ENCODE measurements at regions not wholly inside any gene's neighbourhood (a gene's known extent, or its start where the extent isn't known, plus 50 kb on each side); places are given as distances from the start of the nearest gene placed in this dataset.

DNA sequence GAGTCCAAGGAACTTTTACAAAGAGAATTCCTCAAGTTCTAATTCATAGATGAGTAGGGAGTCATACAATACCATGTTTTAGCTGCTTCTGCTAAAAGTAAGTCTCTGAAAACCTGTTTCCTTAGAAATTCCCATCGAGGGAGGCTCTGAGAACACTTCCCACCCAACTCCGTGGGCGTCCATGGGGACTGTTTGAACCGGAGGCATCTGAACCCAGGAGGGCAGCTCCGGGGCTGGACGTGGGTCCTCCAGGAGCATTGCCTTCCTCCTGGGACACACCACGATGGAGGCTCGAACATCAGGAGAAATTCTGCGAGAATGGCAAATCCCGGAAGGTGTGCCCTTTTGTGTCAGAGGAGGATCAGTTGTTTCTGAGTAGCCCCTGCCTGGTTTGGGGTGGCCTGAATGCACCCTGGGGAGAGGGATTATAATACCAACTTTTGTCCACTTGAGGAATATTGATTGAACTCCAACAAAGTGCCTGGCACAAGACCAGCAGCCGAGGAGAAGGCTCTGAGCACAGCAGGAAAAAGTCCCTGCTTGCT, 327.5 kb upstream of the SALL3 start:
- intact Hi-C loops (cut with micrococcal nuclease) = no loop called here
- no peaks in the 10 kb centered on the region for H3K36me3 ChIP-seq (ENCODE audit: control insufficient read depth in 2 of 3, insufficient read depth in 3 of 3, low read length in 3 of 3)
- ATAC-seq (no peak), DNase-seq (no peak)
- Mint-ChIP-seq H3K4me1 (peaks cover 0 to 8% (median 0%) of the 10 kb centered on the region in 7 donors), H3K27me3 (peaks cover 0 to 5% (median 0%) of the 10 kb centered on the region in 5 donors), H3K9me3 (peaks cover 0 to 27% (median 12%) of the 10 kb centered on the region in 11 donors), H3K36me3 (peaks cover 0 to 3% (median 0%) of the 10 kb centered on the region in 5 donors), H3K27ac (no peak overlapping the region), H3K4me3 (no peak overlapping the region)
- CTCF ChIA-PET = no interaction called here
- POLR2A ChIA-PET = no interaction called here
- H3K9me3 ChIP-seq (ENCODE audit: control insufficient read depth in 2 of 3, low read length in 3 of 3) = peaks cover 0 to 17% (median 0%) of the 10 kb centered on the region in 3 experiments
- H3K27ac ChIP-seq (ENCODE audit: low read depth, low read length) = no peak overlapping the region
- no peaks in the 10 kb centered on the region for H3K27me3 ChIP-seq (ENCODE audit: control insufficient read depth in 2 of 2, insufficient read depth in 2 of 2, low read length in 2 of 2)
- no peak overlapping the region for H3K4me3 ChIP-seq (ENCODE audit: low read length)
- H3K4me1 ChIP-seq (ENCODE audit: control insufficient read depth in 2 of 2, insufficient read depth in 2 of 2, low read length in 2 of 2) = no peaks in the 10 kb centered on the region

DNA sequence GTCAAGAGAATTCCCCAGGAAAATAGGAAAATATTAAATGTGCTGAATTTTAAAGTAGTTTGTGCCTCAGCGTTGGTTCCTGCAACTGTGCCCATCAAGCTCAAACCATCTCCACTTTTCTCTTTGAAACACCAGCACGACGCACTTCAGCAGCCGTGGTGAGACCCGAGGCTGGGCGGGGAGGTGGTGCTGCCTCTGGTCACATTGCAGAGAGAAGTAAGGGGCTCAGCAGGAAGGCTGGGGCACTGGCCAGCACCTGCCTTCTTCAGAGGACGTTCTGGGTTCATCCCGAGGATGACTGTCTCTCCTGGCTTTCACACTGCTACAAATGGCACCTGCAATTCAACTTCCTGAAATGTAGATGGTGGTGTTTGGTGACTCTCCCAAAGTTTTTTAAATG, 323.7 kb upstream of the SALL3 start:
- peaks cover 0 to 3% (median 0%) of the 10 kb centered on the region in 5 donors for H3K36me3 Mint-ChIP-seq
- Histone ChIP-seq H3K36me3 (ENCODE audit: control insufficient read depth in 2 of 3, insufficient read depth in 3 of 3, low read length in 3 of 3) (no peaks in the 10 kb centered on the region), H3K27ac (ENCODE audit: low read depth, low read length) (no peak overlapping the region), H3K4me1 (ENCODE audit: control insufficient read depth in 2 of 2, insufficient read depth in 2 of 2, low read length in 2 of 2) (no peaks in the 10 kb centered on the region), H3K4me3 (ENCODE audit: low read length) (no peak overlapping the region), H3K9me3 (ENCODE audit: control insufficient read depth in 2 of 3, low read length in 3 of 3) (peaks cover 0 to 17% (median 0%) of the 10 kb centered on the region in 3 experiments), H3K27me3 (ENCODE audit: control insufficient read depth in 2 of 2, insufficient read depth in 2 of 2, low read length in 2 of 2) (no peaks in the 10 kb centered on the region)
- DNase-seq (no peak), ATAC-seq (no peak)
- intact Hi-C loops (cut with micrococcal nuclease) = no loop called here
- H3K4me1 Mint-ChIP-seq = peaks cover 0 to 6% (median 0%) of the 10 kb centered on the region in 7 donors
- no peak overlapping the region for H3K4me3 Mint-ChIP-seq
- peaks cover 0 to 24% (median 12%) of the 10 kb centered on the region in 11 donors for H3K9me3 Mint-ChIP-seq
- H3K27me3 Mint-ChIP-seq = peaks cover 0 to 9% (median 0%) of the 10 kb centered on the region in 5 donors
- CTCF ChIA-PET = no interaction called here
- POLR2A ChIA-PET = no interaction called here
- no peak overlapping the region for H3K27ac Mint-ChIP-seq

DNA sequence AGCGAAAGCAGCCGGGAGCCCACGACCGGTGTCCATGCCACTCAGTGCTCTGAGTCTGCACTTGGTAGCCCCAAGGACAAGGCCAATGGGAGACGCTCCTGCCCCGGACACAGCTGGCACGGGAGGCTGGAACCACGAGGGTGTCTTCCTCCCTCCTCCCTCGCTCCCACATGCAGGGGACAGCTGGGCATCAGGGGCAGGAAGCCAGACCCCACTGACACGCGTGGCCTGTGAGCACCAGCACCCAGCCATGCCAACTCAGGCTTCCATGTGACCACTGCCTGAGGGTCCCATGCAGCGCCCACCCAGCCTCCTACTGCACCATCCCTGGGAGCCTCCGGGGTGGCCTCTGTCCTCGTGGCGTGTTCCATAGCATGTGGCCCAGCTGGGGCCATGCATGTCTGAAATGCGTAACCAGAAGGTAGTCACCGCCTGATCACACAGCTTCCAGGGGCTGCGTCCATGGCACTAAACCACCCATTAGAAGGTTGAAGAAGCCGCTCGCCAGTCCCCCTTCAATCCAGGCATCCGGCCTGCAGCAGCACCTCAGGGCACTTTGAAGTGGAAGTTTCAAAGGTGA, 323.2 kb upstream of the SALL3 start:
- ATAC-seq = no peak
- CTCF ChIA-PET = no interaction called here
- intact Hi-C loops (cut with micrococcal nuclease) = no loop called here
- Mint-ChIP-seq H3K9me3 (peaks cover 0 to 22% (median 12%) of the 10 kb centered on the region in 11 donors), H3K36me3 (peaks cover 0 to 3% (median 0%) of the 10 kb centered on the region in 5 donors), H3K27ac (no peak overlapping the region), H3K4me3 (no peak overlapping the region), H3K27me3 (peaks cover 0 to 13% (median 0%) of the 10 kb centered on the region in 5 donors), H3K4me1 (peaks cover 0 to 6% (median 0%) of the 10 kb centered on the region in 7 donors)
- Histone ChIP-seq H3K9me3 (ENCODE audit: control insufficient read depth in 2 of 3, low read length in 3 of 3) (peaks cover 0 to 15% (median 0%) of the 10 kb centered on the region in 3 experiments), H3K4me1 (ENCODE audit: control insufficient read depth in 2 of 2, insufficient read depth in 2 of 2, low read length in 2 of 2) (no peaks in the 10 kb centered on the region), H3K4me3 (ENCODE audit: low read length) (no peak overlapping the region), H3K27me3 (ENCODE audit: control insufficient read depth in 2 of 2, insufficient read depth in 2 of 2, low read length in 2 of 2) (no peaks in the 10 kb centered on the region), H3K36me3 (ENCODE audit: control insufficient read depth in 2 of 3, insufficient read depth in 3 of 3, low read length in 3 of 3) (no peaks in the 10 kb centered on the region), H3K27ac (ENCODE audit: low read depth, low read length) (no peak overlapping the region)
- POLR2A ChIA-PET = no interaction called here
- DNase-seq = no peak

DNA sequence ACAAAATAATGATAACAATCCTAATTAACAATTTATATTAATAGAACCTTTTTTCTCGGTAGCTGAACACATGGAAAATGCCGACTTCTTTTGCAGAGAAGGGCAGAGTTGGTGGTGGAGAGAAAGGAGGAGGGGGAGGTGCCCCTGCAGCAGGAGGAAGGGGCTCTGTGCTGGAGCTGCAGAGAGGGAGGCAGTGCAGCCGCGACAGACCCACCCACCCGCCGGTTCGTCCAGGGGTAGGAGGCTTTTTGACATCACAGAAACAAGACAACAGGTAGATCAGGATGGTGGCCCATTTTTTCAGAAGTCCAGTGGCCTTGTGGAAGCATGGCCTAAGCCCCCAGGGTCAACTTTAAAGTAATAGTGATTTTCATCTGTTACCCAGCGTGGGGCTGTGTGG, 321.1 kb upstream of the SALL3 start:
- Histone ChIP-seq H3K36me3 (ENCODE audit: control insufficient read depth in 2 of 3, insufficient read depth in 3 of 3, low read length in 3 of 3) (no peaks in the 10 kb centered on the region), H3K27ac (ENCODE audit: low read depth, low read length) (no peak overlapping the region), H3K4me3 (ENCODE audit: low read length) (no peak overlapping the region), H3K27me3 (ENCODE audit: control insufficient read depth in 2 of 2, insufficient read depth in 2 of 2, low read length in 2 of 2) (no peaks in the 10 kb centered on the region), H3K9me3 (ENCODE audit: control insufficient read depth in 2 of 3, low read length in 3 of 3) (peaks cover 0 to 6% (median 0%) of the 10 kb centered on the region in 3 experiments), H3K4me1 (ENCODE audit: control insufficient read depth in 2 of 2, insufficient read depth in 2 of 2, low read length in 2 of 2) (no peaks in the 10 kb centered on the region)
- ATAC-seq (no peak), DNase-seq (no peak)
- Mint-ChIP-seq H3K27ac (no peak overlapping the region), H3K27me3 (peaks cover 0 to 13% (median 0%) of the 10 kb centered on the region in 5 donors), H3K9me3 (peaks cover 0 to 12% (median 4%) of the 10 kb centered on the region in 11 donors), H3K4me1 (peaks cover 0 to 6% (median 0%) of the 10 kb centered on the region in 7 donors), H3K4me3 (no peak overlapping the region), H3K36me3 (no peaks in the 10 kb centered on the region)
- intact Hi-C loops (cut with micrococcal nuclease) = no loop called here
- ChIA-PET POLR2A (no interaction called here), CTCF (no interaction called here)

DNA sequence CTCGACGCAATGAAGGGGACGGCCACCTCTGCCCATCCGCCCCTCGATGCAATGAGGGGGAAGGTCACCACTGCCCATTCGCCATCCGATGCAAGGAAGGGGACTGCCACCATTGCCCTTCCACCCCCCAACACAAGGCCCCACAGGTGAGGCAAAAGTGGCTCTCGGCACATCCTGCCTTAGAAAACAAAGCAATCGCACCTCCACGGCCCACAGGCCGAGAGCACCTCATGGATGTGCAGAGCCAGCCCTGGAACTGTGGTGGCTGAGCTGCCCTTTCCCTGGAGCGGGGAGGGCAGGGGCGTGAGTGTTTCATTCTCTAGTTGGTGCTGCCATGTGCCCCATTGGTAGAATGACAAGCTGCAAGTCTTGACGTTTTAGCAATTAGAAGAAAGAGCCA, 320.6 kb upstream of the SALL3 start:
- DNase-seq (no peak), ATAC-seq (no peak)
- Mint-ChIP-seq H3K4me3 (no peak overlapping the region), H3K4me1 (peaks cover 0 to 6% (median 0%) of the 10 kb centered on the region in 7 donors), H3K27me3 (peaks cover 0 to 13% (median 0%) of the 10 kb centered on the region in 5 donors), H3K9me3 (peaks cover 0 to 12% (median 4%) of the 10 kb centered on the region in 11 donors), H3K27ac (no peak overlapping the region), H3K36me3 (no peaks in the 10 kb centered on the region)
- Histone ChIP-seq H3K36me3 (ENCODE audit: control insufficient read depth in 2 of 3, insufficient read depth in 3 of 3, low read length in 3 of 3) (no peaks in the 10 kb centered on the region), H3K4me3 (ENCODE audit: low read length) (no peak overlapping the region), H3K4me1 (ENCODE audit: control insufficient read depth in 2 of 2, insufficient read depth in 2 of 2, low read length in 2 of 2) (no peaks in the 10 kb centered on the region), H3K27me3 (ENCODE audit: control insufficient read depth in 2 of 2, insufficient read depth in 2 of 2, low read length in 2 of 2) (no peaks in the 10 kb centered on the region), H3K9me3 (ENCODE audit: control insufficient read depth in 2 of 3, low read length in 3 of 3) (peaks cover 0 to 6% (median 0%) of the 10 kb centered on the region in 3 experiments), H3K27ac (ENCODE audit: low read depth, low read length) (no peak overlapping the region)
- POLR2A ChIA-PET = no interaction called here
- intact Hi-C loops (cut with micrococcal nuclease) = no loop called here
- CTCF ChIA-PET = no interaction called here

DNA sequence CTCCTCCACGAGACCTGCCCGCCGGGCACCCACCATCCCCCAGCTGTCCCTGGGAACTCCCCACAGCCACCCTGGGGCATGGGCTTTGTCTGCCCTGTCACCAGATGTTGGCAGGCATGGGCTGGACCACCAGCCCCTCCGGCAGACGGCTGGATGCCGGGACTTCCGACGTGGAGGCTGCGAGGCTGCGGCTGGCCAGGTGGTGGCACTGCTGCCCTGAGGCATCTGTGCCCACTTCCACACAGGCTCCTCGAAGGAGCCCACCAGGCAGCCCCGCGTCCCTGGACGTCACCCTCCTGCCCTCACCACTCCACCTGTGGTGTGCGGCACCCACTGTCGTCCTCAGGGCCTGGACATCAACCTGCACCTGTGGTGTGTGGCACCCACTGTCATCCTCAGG, 319.9 kb upstream of the SALL3 start:
- ChIA-PET POLR2A (no interaction called here), CTCF (no interaction called here)
- no peaks in the 10 kb centered on the region for H3K36me3 Mint-ChIP-seq
- Histone ChIP-seq H3K36me3 (ENCODE audit: control insufficient read depth in 2 of 3, insufficient read depth in 3 of 3, low read length in 3 of 3) (no peaks in the 10 kb centered on the region), H3K4me1 (ENCODE audit: control insufficient read depth in 2 of 2, insufficient read depth in 2 of 2, low read length in 2 of 2) (no peaks in the 10 kb centered on the region), H3K9me3 (ENCODE audit: control insufficient read depth in 2 of 3, low read length in 3 of 3) (peaks cover 0 to 6% (median 0%) of the 10 kb centered on the region in 3 experiments), H3K4me3 (ENCODE audit: low read length) (no peak overlapping the region), H3K27me3 (ENCODE audit: control insufficient read depth in 2 of 2, insufficient read depth in 2 of 2, low read length in 2 of 2) (no peaks in the 10 kb centered on the region), H3K27ac (ENCODE audit: low read depth, low read length) (no peak overlapping the region)
- intact Hi-C loops (cut with micrococcal nuclease) = no loop called here
- H3K27ac Mint-ChIP-seq = no peak overlapping the region
- DNase-seq (no peak), ATAC-seq (peak; percentile 22)
- peaks cover 0 to 12% (median 4%) of the 10 kb centered on the region in 11 donors for H3K9me3 Mint-ChIP-seq
- peak overlapping the region in 1 of 10 donors; percentile 28 for H3K4me3 Mint-ChIP-seq
- peaks cover 0 to 13% (median 0%) of the 10 kb centered on the region in 5 donors for H3K27me3 Mint-ChIP-seq
- peaks cover 0 to 6% (median 0%) of the 10 kb centered on the region in 7 donors for H3K4me1 Mint-ChIP-seq

DNA sequence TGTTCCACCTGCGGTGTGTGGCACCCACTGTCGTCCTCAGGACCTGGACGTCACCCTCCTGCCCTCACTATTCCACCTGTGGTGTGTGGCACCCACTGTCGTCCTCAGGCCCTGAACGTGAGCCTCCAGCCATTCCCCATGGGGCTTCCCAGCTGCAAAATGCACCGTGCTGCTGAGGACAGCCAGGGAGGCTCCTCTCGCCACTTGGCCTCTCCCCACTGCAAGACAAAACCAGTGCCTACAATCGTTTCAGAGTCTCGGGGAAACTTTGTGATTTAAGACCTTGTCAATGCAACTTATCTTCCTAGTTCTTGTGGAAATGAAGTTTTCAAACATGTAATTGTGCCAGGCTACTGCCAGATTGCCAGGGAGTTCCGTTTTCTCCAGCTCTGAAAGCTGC, 319.3 kb upstream of the SALL3 start:
- no peak for DNase-seq
- no peaks in the 10 kb centered on the region for H3K36me3 Mint-ChIP-seq
- H3K27me3 ChIP-seq (ENCODE audit: control insufficient read depth in 2 of 2, insufficient read depth in 2 of 2, low read length in 2 of 2) = no peaks in the 10 kb centered on the region
- peaks cover 0 to 1% (median 0%) of the 10 kb centered on the region in 3 experiments for H3K9me3 ChIP-seq (ENCODE audit: control insufficient read depth in 2 of 3, low read length in 3 of 3)
- peaks cover 0 to 13% (median 0%) of the 10 kb centered on the region in 5 donors for H3K27me3 Mint-ChIP-seq
- POLR2A ChIA-PET = no interaction called here
- no peak overlapping the region for H3K27ac ChIP-seq (ENCODE audit: low read depth, low read length)
- H3K4me1 ChIP-seq (ENCODE audit: control insufficient read depth in 2 of 2, insufficient read depth in 2 of 2, low read length in 2 of 2) = no peaks in the 10 kb centered on the region
- no peak overlapping the region for H3K4me3 ChIP-seq (ENCODE audit: low read length)
- peak overlapping the region in 1 of 10 donors; percentile 28 for H3K4me3 Mint-ChIP-seq
- CTCF ChIA-PET = no interaction called here
- intact Hi-C loops (cut with micrococcal nuclease) = no loop called here
- peaks cover 0 to 12% (median 4%) of the 10 kb centered on the region in 11 donors for H3K9me3 Mint-ChIP-seq
- peaks cover 0 to 6% (median 0%) of the 10 kb centered on the region in 7 donors for H3K4me1 Mint-ChIP-seq
- no peaks in the 10 kb centered on the region for H3K36me3 ChIP-seq (ENCODE audit: control insufficient read depth in 2 of 3, insufficient read depth in 3 of 3, low read length in 3 of 3)
- ATAC-seq = no peak
- no peak overlapping the region for H3K27ac Mint-ChIP-seq
